ENCODE measurements at regions not wholly inside any gene's neighbourhood (a gene's known extent, or its start where the extent isn't known, plus 50 kb on each side); places are given as distances from the start of the nearest gene placed in this dataset.

- no peak for TF ChIP-seq ZNF707 (tag by site-specific recombination; IDR thresholded peaks at IDR 0.05)
- TF ChIP-seq ZNF776 (tag by site-specific recombination; IDR thresholded peaks at IDR 0.05; ENCODE audit: borderline replicate concordance): no peak
These were observed 1512.0 kb downstream of the SLITRK1 start (continued) for GRCh38 chr13:82370316-82370715.

DNA sequence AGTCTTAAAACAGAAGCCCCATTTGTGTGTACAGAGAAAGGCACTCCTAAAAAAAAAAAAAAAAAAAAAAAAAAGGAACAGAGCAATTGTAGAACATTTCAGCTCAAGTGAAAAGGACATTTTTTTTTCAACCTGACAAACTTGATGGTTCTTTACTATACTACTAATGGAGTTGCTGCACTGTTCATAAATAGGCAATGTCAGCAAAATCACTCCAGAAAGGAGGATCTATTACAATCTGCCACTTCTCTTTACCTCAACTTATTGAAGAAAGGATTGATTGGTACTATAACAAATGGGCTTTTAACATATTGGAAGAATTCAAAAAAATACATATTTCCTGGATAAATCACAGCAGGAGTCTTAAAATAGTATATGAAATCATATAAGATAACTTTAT is 1517.7 kb downstream of the SLITRK1 start:
- TF ChIP-seq PRDM1 (tag by site-specific recombination; IDR thresholded peaks at IDR 0.05): no peak
- ChIA-PET CTCF (interaction anchor here (0.7 to 1.0 kb wide), 2 partner anchors 38 to 71 kb away, joined by 3 to 7 read pairs; no protein-coding TSS in a partner anchor), POLR2A (no interaction called here)

DNA sequence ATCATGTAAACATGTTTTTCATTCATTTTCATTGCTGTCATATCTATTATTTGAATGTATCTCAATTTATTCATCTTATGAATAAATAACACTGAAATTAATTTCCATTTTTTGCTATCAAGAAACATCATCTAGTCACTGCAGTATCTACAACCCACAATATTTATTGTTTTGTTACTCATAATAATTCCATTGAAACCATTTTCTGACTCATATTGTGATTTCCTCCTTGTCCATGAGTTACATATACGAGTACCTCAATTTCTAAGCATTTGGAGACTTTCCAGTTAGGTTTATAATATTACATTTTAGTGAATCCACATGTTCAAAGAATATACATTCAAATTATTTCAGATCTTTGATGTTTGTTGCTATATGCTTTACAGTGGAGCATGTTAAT is 1524.0 kb downstream of the SLITRK1 start:
- Histone ChIP-seq H3K4me3 (ENCODE audit: low read depth, low read length) (no peak overlapping the region), H3K4me1 (ENCODE audit: control insufficient read depth, insufficient read depth, low read length) (no peaks in the 10 kb centered on the region), H3K36me3 (ENCODE audit: control insufficient read depth in 2 of 2, insufficient read depth in 1 of 2, low read length in 2 of 2) (no peaks in the 10 kb centered on the region), H3K27ac (ENCODE audit: extremely low read depth, low read depth, low read length) (no peak overlapping the region), H3K9me3 (ENCODE audit: control insufficient read depth, insufficient read depth, low read depth, low read length) (no peaks in the 10 kb centered on the region)
- POLR2A ChIA-PET: no interaction called here
- CTCF ChIA-PET: no interaction called here
- no peak for TF ChIP-seq ZFP37 (tag by site-specific recombination; IDR thresholded peaks at IDR 0.05)
- TF ChIP-seq ZBTB26 (tag by site-specific recombination; optimal IDR thresholded peaks at IDR 0.05): no peak
- no peak for TF ChIP-seq ZNF48 (tag by site-specific recombination; IDR thresholded peaks at IDR 0.05)
- TF ChIP-seq ZBTB17 (tag by site-specific recombination; IDR thresholded peaks at IDR 0.05): no peak
- no peak for TF ChIP-seq BCL11A (tag by site-specific recombination; IDR thresholded peaks at IDR 0.05; ENCODE audit: low read depth)
- TF ChIP-seq ZNF792 (tag by site-specific recombination; IDR thresholded peaks at IDR 0.05): no peak
- no peak for TF ChIP-seq ZNF529 (tag by site-specific recombination; IDR thresholded peaks at IDR 0.05; ENCODE audit: insufficient replicate concordance)
- no peak for TF ChIP-seq ZNF449 (tag by site-specific recombination; IDR thresholded peaks at IDR 0.05)
- no peak for TF ChIP-seq HOXC10 (CRISPR knock-in tag; IDR thresholded peaks at IDR 0.05)
- no peak for TF ChIP-seq ZNF18 (tag by site-specific recombination; IDR thresholded peaks at IDR 0.05)

More for the DNA sequence above, 1517.7 kb downstream of the SLITRK1 start:
- no peak overlapping the region for H3K4me3 ChIP-seq (ENCODE audit: low read depth, low read length)
- no peaks in the 10 kb centered on the region for H3K36me3 ChIP-seq (ENCODE audit: control insufficient read depth in 2 of 2, insufficient read depth in 1 of 2, low read length in 2 of 2)
- H3K4me1 ChIP-seq (ENCODE audit: control insufficient read depth, insufficient read depth, low read length): no peaks in the 10 kb centered on the region
- no peak overlapping the region for H3K27ac ChIP-seq (ENCODE audit: extremely low read depth, low read depth, low read length)
- H3K9me3 ChIP-seq (ENCODE audit: control insufficient read depth, insufficient read depth, low read depth, low read length): no peaks in the 10 kb centered on the region

DNA sequence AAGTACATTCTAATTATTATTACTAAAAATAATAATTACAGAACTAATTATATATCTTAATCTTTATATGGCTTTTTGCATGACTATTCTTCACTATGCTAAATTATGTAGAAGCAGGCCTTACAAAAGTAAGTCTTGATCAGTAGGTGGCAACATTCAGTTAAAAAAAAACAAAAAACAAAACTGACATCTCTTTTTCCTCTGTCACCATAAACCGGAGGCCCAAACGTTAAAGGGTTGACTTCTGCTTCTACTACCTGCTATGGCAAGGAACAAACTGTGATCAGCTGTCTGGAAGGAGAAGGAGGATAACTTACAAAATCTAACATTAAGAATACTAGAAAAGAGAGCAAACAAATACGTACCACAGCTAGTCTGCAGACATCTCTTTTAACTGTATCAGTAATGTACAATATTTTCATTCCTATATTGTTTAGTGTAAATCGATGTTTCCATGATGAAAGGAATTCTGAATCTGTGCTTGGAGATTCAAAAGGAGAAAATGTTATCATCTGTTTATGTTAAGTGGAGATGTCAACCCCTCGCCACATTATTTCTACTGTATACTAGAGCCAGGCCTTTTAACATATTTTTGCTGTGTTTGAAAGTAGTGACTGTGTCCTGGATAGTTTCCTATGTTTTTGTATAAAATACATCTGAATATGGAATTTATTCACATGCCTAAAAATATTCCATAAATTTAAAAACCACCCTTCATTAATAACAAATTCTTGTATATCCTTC is 1525.4 kb downstream of the SLITRK1 start:
- Histone ChIP-seq H3K36me3 (ENCODE audit: control insufficient read depth in 2 of 2, insufficient read depth in 1 of 2, low read length in 2 of 2) (no peaks in the 10 kb centered on the region), H3K4me3 (ENCODE audit: low read depth, low read length) (no peak overlapping the region), H3K27ac (ENCODE audit: extremely low read depth, low read depth, low read length) (no peak overlapping the region), H3K9me3 (ENCODE audit: control insufficient read depth, insufficient read depth, low read depth, low read length) (no peaks in the 10 kb centered on the region), H3K4me1 (ENCODE audit: control insufficient read depth, insufficient read depth, low read length) (no peaks in the 10 kb centered on the region)
- TF ChIP-seq ZNF629 (tag by site-specific recombination; IDR thresholded peaks at IDR 0.05): no peak
- ChIA-PET CTCF (interaction anchor here (0.7 kb wide), 2 partner anchors 262 to 468 kb away, joined by 3 to 4 read pairs; no protein-coding TSS in a partner anchor), POLR2A (no interaction called here)
